ENCODE measurements at regions not wholly inside any gene's neighbourhood (a gene's known extent, or its start where the extent isn't known, plus 50 kb on each side); places are given as distances from the start of the nearest gene placed in this dataset.

DNA sequence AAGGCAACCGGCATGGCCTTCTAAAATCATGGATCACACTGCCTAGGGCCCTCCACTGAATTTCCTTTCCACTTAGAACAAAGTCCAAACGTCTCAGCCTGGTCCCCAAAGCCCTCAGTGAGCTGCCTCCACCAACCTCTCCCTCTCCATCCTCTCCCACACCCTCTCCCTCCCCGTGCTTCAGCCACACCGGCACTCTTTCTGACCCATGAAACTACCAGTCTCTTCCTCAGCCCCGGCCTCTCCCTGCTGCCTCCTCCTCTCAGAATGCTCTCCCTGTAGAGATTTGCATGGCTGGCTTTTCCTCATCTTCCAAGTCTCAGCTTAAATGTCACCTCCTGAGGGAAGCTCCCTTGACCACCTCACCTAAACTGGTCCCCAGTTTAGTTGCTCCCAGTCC lies 219.0 kb upstream of the ZMIZ1 start:
- TF ChIP-seq, protein P1, sequence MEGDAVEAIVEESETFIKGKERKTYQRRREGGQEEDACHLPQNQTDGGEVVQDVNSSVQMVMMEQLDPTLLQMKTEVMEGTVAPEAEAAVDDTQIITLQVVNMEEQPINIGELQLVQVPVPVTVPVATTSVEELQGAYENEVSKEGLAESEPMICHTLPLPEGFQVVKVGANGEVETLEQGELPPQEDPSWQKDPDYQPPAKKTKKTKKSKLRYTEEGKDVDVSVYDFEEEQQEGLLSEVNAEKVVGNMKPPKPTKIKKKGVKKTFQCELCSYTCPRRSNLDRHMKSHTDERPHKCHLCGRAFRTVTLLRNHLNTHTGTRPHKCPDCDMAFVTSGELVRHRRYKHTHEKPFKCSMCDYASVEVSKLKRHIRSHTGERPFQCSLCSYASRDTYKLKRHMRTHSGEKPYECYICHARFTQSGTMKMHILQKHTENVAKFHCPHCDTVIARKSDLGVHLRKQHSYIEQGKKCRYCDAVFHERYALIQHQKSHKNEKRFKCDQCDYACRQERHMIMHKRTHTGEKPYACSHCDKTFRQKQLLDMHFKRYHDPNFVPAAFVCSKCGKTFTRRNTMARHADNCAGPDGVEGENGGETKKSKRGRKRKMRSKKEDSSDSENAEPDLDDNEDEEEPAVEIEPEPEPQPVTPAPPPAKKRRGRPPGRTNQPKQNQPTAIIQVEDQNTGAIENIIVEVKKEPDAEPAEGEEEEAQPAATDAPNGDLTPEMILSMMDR (IDR thresholded peaks at IDR 0.05 in 2 of 3, conservative IDR thresholded peaks at IDR 0.05 in 1 of 3; ENCODE audit: borderline replicate concordance in 1 of 3, insufficient read depth in 1 of 3, low read depth in 2 of 3, low read length in 2 of 3) = no peak
- TF ChIP-seq POLR2A (IDR thresholded peaks at IDR 0.05; ENCODE audit: borderline replicate concordance, extremely low read depth, insufficient read depth, insufficient read length) = no peak
- TF ChIP-seq YY1 (IDR thresholded peaks at IDR 0.05; ENCODE audit: extremely low read depth, insufficient replicate concordance, low read depth, low read length) = no peak
- no peak for TF ChIP-seq POLR2AphosphoS5 (IDR thresholded peaks at IDR 0.05; ENCODE audit: low read depth, low read length)
- TF ChIP-seq CEBPB (IDR thresholded peaks at IDR 0.05; ENCODE audit: low read depth) = no peak
- no peak for TF ChIP-seq EGR1 (IDR thresholded peaks at IDR 0.05; ENCODE audit: low read depth)
- TF ChIP-seq REST (IDR thresholded peaks at IDR 0.05; ENCODE audit: low read depth) = no peak

Data from HCT116 (cell line).